H1 (cell line): ENCODE measurements at regions not wholly inside any gene's neighbourhood (a gene's known extent, or its start where the extent isn't known, plus 50 kb on each side); places are given as distances from the start of the nearest gene placed in this dataset.

ENCODE experiments used
- CTCF ChIA-PET: fragments of 300-600 bp; sonication (Branson Sonifier 250); formaldehyde crosslinking; loops from one replicate; lab custom pipeline; 2021; ENCODE audit not compliant: partially characterized antibody; lab: Charles Lee
- POLR2A ChIA-PET: fragments of 300-600 bp; sonication (Branson Sonifier 250); formaldehyde crosslinking; loops from one replicate; lab custom pipeline; 2021; ENCODE audit warnings: inconsistent platforms; ENCODE audit not compliant: partially characterized antibody; lab: Charles Lee
- DNase-seq, 2 experiments: peaks; one replicate each; pipeline versions ENCODE4 v3.0.0 to v3.0.0-alpha.2; 2010 to 2022; ENCODE audit warnings: low spot score in 2 of 2, low read depth in 1 of 2, mixed read lengths in 1 of 2
- FAIRE-seq: peaks from 2 replicates; lab custom pipeline; 2011; peaks lifted over from hg19 to GRCh38; lab: Jason Lieb, UNC
- H2AFZ ChIP-seq: 2 replicates; pipeline ENCODE4 v1.8.1; 2012; ENCODE audit warnings: low read length, inconsistent platforms
- H2AK5ac ChIP-seq: 2 replicates; pipeline ENCODE4 v1.6.1; 2013; ENCODE audit warnings: low read depth, low read length
- H2BK120ac ChIP-seq: replicated peaks from 2 replicates; pipeline ENCODE3; 2013; ENCODE audit warnings: low read depth, low read length, inconsistent platforms
- H2BK12ac ChIP-seq: 2 replicates; pipeline ENCODE4 v1.6.1; 2013; ENCODE audit warnings: low read depth, low read length
- H2BK15ac ChIP-seq: 2 replicates; pipeline ENCODE4 v1.6.1; 2013; ENCODE audit warnings: low read length
- H2BK20ac ChIP-seq: 2 replicates; pipeline ENCODE4 v1.6.1; 2013; ENCODE audit warnings: low read length
- H2BK5ac ChIP-seq: 2 replicates; pipeline ENCODE4 v1.6.1; 2013; ENCODE audit warnings: low read depth, low read length
- H3K14ac ChIP-seq: 2 replicates; pipeline ENCODE4 v1.6.1; 2013; ENCODE audit warnings: inconsistent platforms; ENCODE audit not compliant: insufficient read length
- H3K18ac ChIP-seq: 2 replicates; pipeline ENCODE4 v1.6.1; 2013; ENCODE audit warnings: low read length; ENCODE audit errors: extremely low read depth
- H3K23ac ChIP-seq: 2 replicates; pipeline ENCODE4 v1.6.1; 2013; ENCODE audit warnings: inconsistent platforms; ENCODE audit not compliant: insufficient read length
- H3K23me2 ChIP-seq: 2 replicates; pipeline ENCODE4 v1.6.1; 2013; ENCODE audit warnings: low read depth, low read length
- H3K27ac ChIP-seq: 2 replicates; pipeline ENCODE4 v1.6.1; 2011; ENCODE audit warnings: low read depth, low read length, inconsistent platforms
- H3K27me3 ChIP-seq, 4 experiments: replicated peaks in 1 of 4; 1 replicate in 1 of 4; 2 replicates in 3 of 4; pipeline versions ENCODE4 v1.6.1 to v1.8.1; 2011 to 2013; ENCODE audit warnings: low read length in 3 of 4, mild to moderate bottlenecking in 3 of 4, inconsistent platforms in 2 of 4, mixed read lengths in 2 of 4, moderate library complexity in 1 of 4; ENCODE audit not compliant: control insufficient read depth in 3 of 4, insufficient read depth in 3 of 4; ENCODE audit errors: extremely low read depth in 1 of 4
- H3K36me3 ChIP-seq, 4 experiments: 2 replicates each; pipeline versions ENCODE4 v1.6.1 to v1.8.1; 2011 to 2013; ENCODE audit warnings: mild to moderate bottlenecking in 4 of 4, low read length in 3 of 4, moderate library complexity in 2 of 4, control low read depth in 1 of 4, inconsistent platforms in 1 of 4; ENCODE audit not compliant: insufficient read depth in 4 of 4, control insufficient read depth in 2 of 4
- H3K4ac ChIP-seq: replicated peaks from 2 replicates; pipeline ENCODE3; 2013; ENCODE audit warnings: low read length, low read depth, mixed read lengths, inconsistent platforms; ENCODE audit not compliant: insufficient read length
- H3K4me1 ChIP-seq, 4 experiments: replicated peaks in 1 of 4; 1 replicate in 1 of 4; 2 replicates in 3 of 4; pipeline versions ENCODE4 v1.6.1 to v1.8.1; 2011 to 2013; ENCODE audit warnings: low read length in 3 of 4, inconsistent platforms in 2 of 4, mixed read lengths in 1 of 4; ENCODE audit not compliant: insufficient read depth in 4 of 4, control insufficient read depth in 3 of 4
- H3K4me2 ChIP-seq, 2 experiments: 2 replicates each; pipeline versions ENCODE4 v1.6.1 to v1.8.1; 2011 to 2013; ENCODE audit warnings: low read depth in 2 of 2, low read length in 2 of 2, control low read depth in 1 of 2, inconsistent platforms in 1 of 2, mild to moderate bottlenecking in 1 of 2; ENCODE audit not compliant: insufficient read depth in 1 of 2
- H3K4me3 ChIP-seq, 4 experiments: fragments of 200-600, 300-600 bp in 1 of 4; sonication (generic), shearing (Covaris generic), sonication (Bioruptor Twin) in 1 of 4; 2 replicates each; pipeline versions ENCODE4 v1.5.1 to v1.8.1; 2011 to 2016; ENCODE audit warnings: low read length in 4 of 4, low read depth in 3 of 4, control low read depth in 2 of 4, inconsistent platforms in 2 of 4, mild to moderate bottlenecking in 2 of 4, mixed read lengths in 1 of 4, moderate library complexity in 1 of 4; ENCODE audit not compliant: insufficient read depth in 2 of 4; ENCODE audit errors: extremely low read depth in 1 of 4
- H3K56ac ChIP-seq: replicated peaks from 2 replicates; pipeline ENCODE3; 2013; ENCODE audit warnings: low read depth, mild to moderate bottlenecking, mixed read lengths, low read length, inconsistent platforms; ENCODE audit not compliant: insufficient read length
- H3K79me1 ChIP-seq: 2 replicates; pipeline ENCODE4 v1.6.1; 2013; ENCODE audit warnings: low read depth, low read length, control low read depth
- H3K79me2 ChIP-seq, 2 experiments: 2 replicates each; pipeline versions ENCODE4 v1.6.1 to v1.8.1; 2012 to 2013; ENCODE audit warnings: low read length in 2 of 2, mild to moderate bottlenecking in 2 of 2, inconsistent platforms in 1 of 2; ENCODE audit not compliant: insufficient read depth in 2 of 2, control insufficient read depth in 1 of 2
- H3K9ac ChIP-seq, 4 experiments: replicated peaks in 1 of 4; 1 replicate in 1 of 4; 2 replicates in 3 of 4; pipeline versions ENCODE4 v1.6.1 to v1.8.1; 2011 to 2013; ENCODE audit warnings: low read depth in 3 of 4, low read length in 3 of 4, control low read depth in 2 of 4, mild to moderate bottlenecking in 2 of 4, moderate library complexity in 2 of 4, inconsistent platforms in 1 of 4; ENCODE audit errors: extremely low read depth in 1 of 4
- H3K9me3 ChIP-seq, 2 experiments: 2 replicates each; pipeline versions ENCODE4 v1.6.1 to v1.8.1; 2012 to 2013; ENCODE audit warnings: mild to moderate bottlenecking in 2 of 2, moderate library complexity in 2 of 2, control low read depth in 1 of 2, inconsistent platforms in 1 of 2, low read depth in 1 of 2, low read length in 1 of 2, mixed read lengths in 1 of 2; ENCODE audit not compliant: insufficient read depth in 2 of 2
- H4K20me1 ChIP-seq, 2 experiments: replicated peaks in 1 of 2; 2 replicates each; pipeline versions ENCODE3 to v1.8.1; 2011 to 2013; ENCODE audit warnings: inconsistent platforms in 2 of 2, low read length in 2 of 2, mild to moderate bottlenecking in 1 of 2; ENCODE audit not compliant: insufficient read depth in 2 of 2, control insufficient read depth in 1 of 2
- H4K5ac ChIP-seq: 2 replicates; pipeline ENCODE4 v1.6.1; 2013; ENCODE audit warnings: low read length, low read depth, mixed read lengths, inconsistent platforms; ENCODE audit not compliant: insufficient read length
- H4K8ac ChIP-seq: 2 replicates; pipeline ENCODE4 v1.8.0; 2013; ENCODE audit warnings: mild to moderate bottlenecking, moderate library complexity, low read length, inconsistent platforms; ENCODE audit not compliant: insufficient read depth; ENCODE audit errors: extremely low read depth
- H4K91ac ChIP-seq: replicated peaks from 2 replicates; pipeline ENCODE3; 2013; ENCODE audit warnings: low read length, mixed read lengths, inconsistent platforms; ENCODE audit not compliant: insufficient read length
- MAFK ChIP-seq: IDR thresholded peaks from 2 replicates; pipeline ENCODE4 v1.6.1; 2012; ENCODE audit warnings: low read depth, mild to moderate bottlenecking, improper control_type of control experiment, low read length
- TEAD4 ChIP-seq: IDR thresholded peaks from 2 replicates; pipeline ENCODE4 v1.6.1; 2012; ENCODE audit warnings: low read depth, low read length, inconsistent platforms, mixed read lengths
- WGBS, 2 experiments: shearing (Covaris generic) in 1 of 2; methylation state at CpG; one replicate each; pipeline versions ENCODE4 v1.1.6 to v1.1.7; 2013 to 2015; ENCODE audit warnings: low lambda C conversion rate in 2 of 2, mixed read lengths in 2 of 2, inconsistent platforms in 1 of 2, low coverage in 1 of 2, missing lambda C conversion rate in 1 of 2; ENCODE audit not compliant: insufficient replicate concordance in 2 of 2, insufficient coverage in 1 of 2, insufficient read length in 1 of 2; ENCODE audit errors: extremely low coverage in 1 of 2, missing lambda C conversion rate in 1 of 2; 5-methylcytosine and 5-hydroxymethylcytosine counted together

DNA sequence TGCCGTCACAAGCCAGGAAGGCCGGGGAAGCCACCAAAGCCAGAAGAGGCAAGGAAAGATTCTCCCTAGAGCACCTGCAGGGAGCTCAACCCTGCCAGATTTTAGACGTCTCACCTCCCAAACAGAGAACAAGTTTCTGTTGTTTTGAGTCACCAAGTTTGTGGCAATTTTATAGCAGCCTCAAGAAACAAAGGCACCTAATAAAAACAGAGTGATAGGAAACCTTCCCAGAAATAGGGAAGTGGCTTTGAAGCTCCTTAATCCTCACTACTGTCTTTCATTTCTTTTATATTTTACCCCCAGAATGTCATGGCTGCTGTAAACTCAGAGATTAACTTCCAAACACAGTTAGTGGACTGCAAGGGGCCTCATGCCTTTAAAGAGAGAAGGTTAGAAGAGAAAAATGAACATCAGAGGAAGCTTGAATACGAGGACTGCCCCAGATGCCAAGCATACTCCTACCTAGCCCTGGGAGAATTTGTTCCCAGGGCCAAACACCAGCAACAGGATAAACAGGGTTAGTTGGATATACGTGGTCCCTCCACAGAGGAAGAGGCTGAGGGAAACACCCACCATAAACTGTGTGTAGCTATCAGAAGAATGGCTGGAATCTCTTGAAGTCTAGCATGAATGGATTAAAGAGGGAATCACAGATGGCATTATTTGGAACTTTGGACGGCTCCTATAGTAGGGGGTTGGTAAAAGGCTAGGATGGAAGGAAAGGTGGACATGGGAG is 148.3 kb downstream of the KCNA5 start:
- Histone ChIP-seq H2BK12ac (no peak overlapping the region), H4K91ac (no peak overlapping the region), H2AK5ac (no peak overlapping the region), H2BK120ac (no peak overlapping the region), H3K27me3 (no peaks in the 10 kb centered on the region; a peak in 1 of 7 replicates), H3K27ac (no peak overlapping the region), H3K4ac (no peak overlapping the region), H3K23me2 (no peaks in the 10 kb centered on the region), H3K79me1 (no peaks in the 10 kb centered on the region), H3K4me3 (no peak overlapping the region), H4K20me1 (no peaks in the 10 kb centered on the region), H4K8ac (no peak overlapping the region), H3K14ac (no peak overlapping the region), H2AFZ (no peak overlapping the region), H4K5ac (no peak overlapping the region), H3K23ac (no peak overlapping the region), H2BK15ac (no peak overlapping the region), H2BK5ac (no peak overlapping the region), H3K18ac (no peak overlapping the region), H3K4me1 (no peaks in the 10 kb centered on the region), H3K4me2 (no peak overlapping the region), H3K9me3 (no peaks in the 10 kb centered on the region), H3K56ac (no peak overlapping the region), H2BK20ac (no peak overlapping the region), H3K79me2 (no peaks in the 10 kb centered on the region), H3K36me3 (no peaks in the 10 kb centered on the region; a peak in 1 of 8 replicates), H3K9ac (no peak overlapping the region)
- POLR2A ChIA-PET, result interaction anchor here (1.0 kb wide), 1 partner anchor 30 kb away, joined by 3 read pairs; no protein-coding TSS in a partner anchor
- CTCF ChIA-PET, result interaction anchor here (0.5 to 2.8 kb wide), 6 partner anchors 8 to 1114 kb away, joined by 3 to 17 read pairs (median 3); no protein-coding TSS in a partner anchor
- FAIRE-seq (no peak), DNase-seq (no peak)
- 85% methylated on average over 6 of the region's 6 CpGs; no CpG with 5 or more reads in 1 of the 2 experiments for WGBS, 2 experiments
- no peak for TF ChIP-seq TEAD4
- no peak for TF ChIP-seq MAFK
